ENCODE measurements at regions not wholly inside any gene's neighbourhood (a gene's known extent, or its start where the extent isn't known, plus 50 kb on each side); places are given as distances from the start of the nearest gene placed in this dataset.
"Not testable (repeated sequence)": the region's sequence is repeated elsewhere in the genome, so short reads cannot be mapped to it uniquely, and the experiment has no call there.

- DNase-seq = peak in 1 of 3 experiments; percentile 5
Observed at GRCh38 chr6:125432963-125433362, 131.2 kb upstream of the HDDC2 start.

- no peak for DNase-seq
Observed at GRCh38 chr6:125434760-125435159, 133.0 kb upstream of the HDDC2 start.

- DNase-seq = no peak
Observed at GRCh38 chr6:125439512-125439911, 137.7 kb upstream of the HDDC2 start.

GRCh38 chr6:125444006-125444923 lies 142.5 kb upstream of the HDDC2 start:
- DNase-seq = no peak

GRCh38 chr6:125445054-125445453 lies 143.3 kb upstream of the HDDC2 start:
- DNase-seq = no peak

GRCh38 chr6:125446011-125446410 lies 144.2 kb upstream of the HDDC2 start:
- DNase-seq = no peak

GRCh38 chr6:125451750-125452149 lies 150.0 kb upstream of the HDDC2 start:
- DNase-seq = no peak

- no peak for DNase-seq
Observed at GRCh38 chr6:125453516-125453915, 151.7 kb upstream of the HDDC2 start.

GRCh38 chr6:125454351-125454750 lies 152.6 kb upstream of the HDDC2 start:
- DNase-seq = no peak

GRCh38 chr6:125458493-125458892 lies 156.7 kb upstream of the HDDC2 start:
- not testable (repeated sequence) for DNase-seq

GRCh38 chr6:125465332-125465731 lies 163.6 kb upstream of the HDDC2 start:
- DNase-seq = not testable (repeated sequence)

- no peak for DNase-seq
Observed at GRCh38 chr6:125469915-125470314, 168.1 kb upstream of the HDDC2 start.

- DNase-seq = no peak
Observed at GRCh38 chr6:125471667-125472066, 169.9 kb upstream of the HDDC2 start.

GRCh38 chr6:125474061-125474460 lies 172.3 kb upstream of the HDDC2 start:
- DNase-seq = no peak

GRCh38 chr6:125477156-125477555 lies 175.4 kb upstream of the HDDC2 start:
- DNase-seq = no peak

GRCh38 chr6:125477844-125478243 lies 176.1 kb upstream of the HDDC2 start:
- DNase-seq = no peak

- DNase-seq = no peak
Observed at GRCh38 chr6:125480146-125480545, 178.4 kb upstream of the HDDC2 start.

- no peak for DNase-seq
Observed at GRCh38 chr6:125480571-125480970, 178.8 kb upstream of the HDDC2 start.

GRCh38 chr6:125481056-125481455 lies 179.3 kb upstream of the HDDC2 start:
- peak in 1 of 3 experiments; percentile 34 for DNase-seq

- DNase-seq = no peak
Observed at GRCh38 chr6:125485757-125486156, 184.0 kb upstream of the HDDC2 start.

- no peak for DNase-seq
Observed at GRCh38 chr6:125486881-125487280, 185.1 kb upstream of the HDDC2 start.

- no peak for DNase-seq
Observed at GRCh38 chr6:125489579-125490285, 188.0 kb upstream of the HDDC2 start.

- DNase-seq = no peak
Observed at GRCh38 chr6:125491860-125492618, 190.3 kb upstream of the HDDC2 start.

Measured in NCI-H1417 (cell line).